NB4 (cell line): ENCODE measurements at regions not wholly inside any gene's neighbourhood (a gene's known extent, or its start where the extent isn't known, plus 50 kb on each side); places are given as distances from the start of the nearest gene placed in this dataset.

Source experiments
- POLR2A ChIP-seq: IDR thresholded peaks from 2 replicates; pipeline ENCODE4 v1.6.1; 2011; ENCODE audit warnings: mild to moderate bottlenecking; ENCODE audit not compliant: insufficient read length; ENCODE audit errors: extremely low read depth
- TF ChIP-seq, protein P1 (sequence below): IDR thresholded peaks from one replicate; pipeline ENCODE4 v1.5.1; 2012; ENCODE audit warnings: low read depth, low read length

GRCh38 chr2:129462349-129462748 is 517.1 kb upstream of the RAB6C start:
- no peak for TF ChIP-seq POLR2A
- TF ChIP-seq, protein P1, sequence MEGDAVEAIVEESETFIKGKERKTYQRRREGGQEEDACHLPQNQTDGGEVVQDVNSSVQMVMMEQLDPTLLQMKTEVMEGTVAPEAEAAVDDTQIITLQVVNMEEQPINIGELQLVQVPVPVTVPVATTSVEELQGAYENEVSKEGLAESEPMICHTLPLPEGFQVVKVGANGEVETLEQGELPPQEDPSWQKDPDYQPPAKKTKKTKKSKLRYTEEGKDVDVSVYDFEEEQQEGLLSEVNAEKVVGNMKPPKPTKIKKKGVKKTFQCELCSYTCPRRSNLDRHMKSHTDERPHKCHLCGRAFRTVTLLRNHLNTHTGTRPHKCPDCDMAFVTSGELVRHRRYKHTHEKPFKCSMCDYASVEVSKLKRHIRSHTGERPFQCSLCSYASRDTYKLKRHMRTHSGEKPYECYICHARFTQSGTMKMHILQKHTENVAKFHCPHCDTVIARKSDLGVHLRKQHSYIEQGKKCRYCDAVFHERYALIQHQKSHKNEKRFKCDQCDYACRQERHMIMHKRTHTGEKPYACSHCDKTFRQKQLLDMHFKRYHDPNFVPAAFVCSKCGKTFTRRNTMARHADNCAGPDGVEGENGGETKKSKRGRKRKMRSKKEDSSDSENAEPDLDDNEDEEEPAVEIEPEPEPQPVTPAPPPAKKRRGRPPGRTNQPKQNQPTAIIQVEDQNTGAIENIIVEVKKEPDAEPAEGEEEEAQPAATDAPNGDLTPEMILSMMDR, result no peak
